IMR-90 (cell line): ENCODE measurements at regions not wholly inside any gene's neighbourhood (a gene's known extent, or its start where the extent isn't known, plus 50 kb on each side); places are given as distances from the start of the nearest gene placed in this dataset.

Experiments used
- ATAC-seq: fragments of 200-7000 bp; cut with Tn5 transposase; 2 replicates; pipeline ENCODE4 v1.9.1; 2020; ENCODE audit warnings: low read depth, mild to moderate bottlenecking, moderate library complexity
- BruUV-seq: library from RNA; stranded (reverse); fragments of 400-500 nt; replicated peaks from 2 replicates; lab custom pipeline; 2021; lab: Mats Ljungman, UMichigan
- CTCF ChIA-PET: fragments of 300-600 bp; formaldehyde crosslinking; extraction: SDS; loops from one replicate; lab custom pipeline; 2021; ENCODE audit warnings: antibody characterized with exemption; lab: Yijun Ruan, JAX
- POLR2A ChIA-PET: fragments of 300-600 bp; sonication (Branson Sonifier 250); formaldehyde crosslinking; loops from one replicate; lab custom pipeline; 2022; ENCODE audit warnings: antibody characterized with exemption; ENCODE audit not compliant: unreplicated experiment; lab: Charles Lee
- DNase-seq: peaks from one replicate; pipeline ENCODE4 v3.0.0; 2013
- H2AFZ ChIP-seq: replicated peaks from 2 replicates; pipeline ENCODE3; 2013; ENCODE audit warnings: low read length, mild to moderate bottlenecking; ENCODE audit not compliant: poor library complexity
- H2AK5ac ChIP-seq: 2 replicates; pipeline ENCODE4 v1.6.1; 2013; ENCODE audit warnings: low read depth, low read length, inconsistent platforms
- H2AK9ac ChIP-seq: replicated peaks from 2 replicates; pipeline ENCODE3; 2013; ENCODE audit warnings: mild to moderate bottlenecking, low read depth, low read length, moderate library complexity; ENCODE audit not compliant: poor library complexity
- H2BK120ac ChIP-seq: 2 replicates; pipeline ENCODE4 v1.6.1; 2013; ENCODE audit warnings: low read depth, low read length, inconsistent platforms
- H2BK15ac ChIP-seq: 3 replicates; pipeline ENCODE4 v1.6.1; 2013; ENCODE audit warnings: low read depth, low read length, inconsistent platforms
- H2BK20ac ChIP-seq: 2 replicates; pipeline ENCODE4 v1.6.1; 2013; ENCODE audit warnings: low read depth, mild to moderate bottlenecking, inconsistent platforms, low read length, moderate library complexity
- H2BK5ac ChIP-seq: 2 replicates; pipeline ENCODE4 v1.6.1; 2013; ENCODE audit warnings: mild to moderate bottlenecking, low read depth, low read length, inconsistent platforms; ENCODE audit not compliant: poor library complexity, severe bottlenecking
- H3K14ac ChIP-seq: replicated peaks from 2 replicates; pipeline ENCODE4 v1.6.1; 2013; ENCODE audit warnings: low read depth, low read length, inconsistent platforms
- H3K18ac ChIP-seq: 2 replicates; pipeline ENCODE4 v1.6.1; 2013; ENCODE audit warnings: low read depth, low read length, control low read depth
- H3K23ac ChIP-seq: 2 replicates; pipeline ENCODE4 v1.6.1; 2013; ENCODE audit warnings: low read depth, low read length, inconsistent platforms
- H3K27ac ChIP-seq: 2 replicates; pipeline ENCODE4 v1.5.1; 2013; ENCODE audit warnings: mild to moderate bottlenecking, control low read depth, low read length; ENCODE audit not compliant: insufficient read depth
- H3K27me3 ChIP-seq: 2 replicates; pipeline ENCODE4 v1.6.1; 2013; ENCODE audit warnings: low read length; ENCODE audit not compliant: control insufficient read depth, insufficient read depth
- H3K36me3 ChIP-seq: 2 replicates; pipeline ENCODE4 v1.6.1; 2013; ENCODE audit warnings: low read length, mixed read lengths; ENCODE audit not compliant: control insufficient read depth, insufficient read depth
- H3K4ac ChIP-seq: 2 replicates; pipeline ENCODE4 v1.6.1; 2013; ENCODE audit warnings: low read depth, low read length, inconsistent platforms
- H3K4me1 ChIP-seq: 2 replicates; pipeline ENCODE4 v1.6.1; 2013; ENCODE audit warnings: low read length, mixed read lengths; ENCODE audit not compliant: control insufficient read depth, insufficient read depth
- H3K4me2 ChIP-seq: 2 replicates; pipeline ENCODE4 v1.6.1; 2013; ENCODE audit warnings: low read depth, mild to moderate bottlenecking, control low read depth, low read length, moderate library complexity
- H3K4me3 ChIP-seq: 2 replicates; pipeline ENCODE4 v1.5.1; 2013; ENCODE audit warnings: low read depth, mild to moderate bottlenecking, control low read depth, low read length, moderate library complexity; ENCODE audit not compliant: insufficient read depth
- H3K56ac ChIP-seq: 2 replicates; pipeline ENCODE4 v1.6.1; 2013; ENCODE audit warnings: low read length, inconsistent platforms; ENCODE audit not compliant: insufficient read depth; ENCODE audit errors: extremely low read depth
- H3K79me1 ChIP-seq, 2 experiments: 2 replicates each; pipeline ENCODE4 v1.6.1; 2013; ENCODE audit warnings: low read length in 2 of 2, inconsistent platforms in 1 of 2, low read depth in 1 of 2
- H3K9ac ChIP-seq: 2 replicates; pipeline ENCODE4 v1.6.1; 2013; ENCODE audit warnings: low read depth, low read length, control low read depth
- H3K9me1 ChIP-seq: 2 replicates; pipeline ENCODE4 v1.6.1; 2013; ENCODE audit warnings: low read length, inconsistent platforms; ENCODE audit not compliant: insufficient read depth
- H3K9me3 ChIP-seq: 2 replicates; pipeline ENCODE4 v1.6.1; 2013; ENCODE audit warnings: low read length; ENCODE audit not compliant: control insufficient read depth, insufficient read depth
- H4K20me1 ChIP-seq: 2 replicates; pipeline ENCODE4 v1.6.1; 2013; ENCODE audit warnings: low read length, inconsistent platforms; ENCODE audit not compliant: insufficient read depth
- H4K5ac ChIP-seq: 2 replicates; pipeline ENCODE4 v1.6.1; 2013; ENCODE audit warnings: mild to moderate bottlenecking, low read depth, low read length, control low read depth
- H4K8ac ChIP-seq, 2 experiments: 2 replicates each; pipeline ENCODE4 v1.6.1; 2013; ENCODE audit warnings: low read depth in 2 of 2, low read length in 2 of 2, control low read depth in 1 of 2, inconsistent platforms in 1 of 2
- H4K91ac ChIP-seq: 2 replicates; pipeline ENCODE4 v1.6.1; 2013; ENCODE audit warnings: low read depth, low read length, inconsistent platforms; ENCODE audit not compliant: insufficient read depth
- BHLHE40 ChIP-seq: fragments of 150-350 bp; IDR thresholded peaks from 2 replicates; pipeline ENCODE4 v1.6.1; 2016; ENCODE audit warnings: mild to moderate bottlenecking, low read depth, low read length
- CTCF ChIP-seq: conservative IDR thresholded peaks from 2 replicates; pipeline ENCODE4 v1.5.1; 2012; ENCODE audit warnings: mild to moderate bottlenecking, low read depth, low read length, improper control_type of control experiment
- ELK1 ChIP-seq: fragments of 150-350 bp; IDR thresholded peaks from 2 replicates; pipeline ENCODE4 v1.6.1; 2016; ENCODE audit warnings: low read depth, mild to moderate bottlenecking, low read length, moderate library complexity, borderline replicate concordance
- FOS ChIP-seq: fragments of 150-350 bp; IDR thresholded peaks from 2 replicates; pipeline ENCODE4 v1.6.1; 2016; ENCODE audit warnings: low read depth, low read length
- NFE2L2 ChIP-seq: fragments of 150-350 bp; IDR thresholded peaks from 2 replicates; pipeline ENCODE4 v1.6.1; 2016; ENCODE audit warnings: low read depth, mild to moderate bottlenecking, low read length
- POLR2A ChIP-seq: IDR thresholded peaks from 2 replicates; pipeline ENCODE4 v1.6.1; 2012; ENCODE audit warnings: mild to moderate bottlenecking, low read depth, low read length
- RCOR1 ChIP-seq: IDR thresholded peaks from 2 replicates; pipeline ENCODE4 v1.6.1; 2012; ENCODE audit warnings: mild to moderate bottlenecking, low read length, improper control_type of control experiment; ENCODE audit not compliant: insufficient replicate concordance
- SMC3 ChIP-seq: fragments of 150-350 bp; IDR thresholded peaks from 2 replicates; pipeline ENCODE4 v1.6.1; 2016; ENCODE audit warnings: low read depth, mild to moderate bottlenecking, antibody characterized with exemption, low read length, moderate library complexity
- WGBS, 2 experiments: methylation state at CpG; one replicate each; pipeline versions ENCODE4 v1.1.5 to v1.1.7; 2013; ENCODE audit warnings: missing lambda C conversion rate in 2 of 2; ENCODE audit not compliant: insufficient read length in 1 of 2; ENCODE audit errors: extremely low coverage in 2 of 2; 5-methylcytosine and 5-hydroxymethylcytosine counted together
- dilution Hi-C: fragments of 300-500 bp; cut with HindIII; formaldehyde crosslinking; loops from one replicate; pipeline ENCODE4 v1.14.3; 2018; ENCODE audit warnings: low sequenced_read_pairs; ENCODE audit not compliant: unreplicated experiment
- in situ Hi-C: fragments of 300-500 bp; cut with MboI; formaldehyde crosslinking; loops from 3 replicates; pipeline ENCODE4 v1.14.3; 2019; ENCODE audit warnings: low sequenced_read_pairs, inconsistent platforms, mixed read lengths
- intact Hi-C: fragments of 100-400 bp; cut with micrococcal nuclease; formaldehyde crosslinking; loops from 2 replicates; pipeline ENCODE4 v1.10.0; 2022

GRCh38 chr14:53743371-53743770 lies 213.3 kb downstream of the BMP4 start:
- Histone ChIP-seq H3K27me3 (no peaks in the 10 kb centered on the region; the same call in 1 of the 2 replicates), H2AK9ac (no peak overlapping the region), H3K36me3 (no peaks in the 10 kb centered on the region), H3K27ac (no peak overlapping the region), H3K4me2 (no peak overlapping the region), H2AFZ (no peak overlapping the region), H2BK5ac (no peak overlapping the region), H3K4ac (no peak overlapping the region), H3K23ac (no peak overlapping the region), H4K8ac (no peak overlapping the region), H2BK15ac (no peak overlapping the region), H3K9me3 (no peaks in the 10 kb centered on the region), H3K4me3 (no peak overlapping the region), H3K18ac (no peak overlapping the region; the same call in 1 of the 2 replicates), H4K20me1 (no peaks in the 10 kb centered on the region), H2BK120ac (no peak overlapping the region), H4K91ac (no peak overlapping the region), H3K56ac (no peak overlapping the region), H2BK20ac (no peak overlapping the region), H2AK5ac (no peak overlapping the region), H3K14ac (no peak overlapping the region), H3K4me1 (peaks cover 4% of the 10 kb centered on the region; the same call in 1 of the 2 replicates), H4K5ac (no peak overlapping the region), H3K79me1 (no peaks in the 10 kb centered on the region), H3K9me1 (no peaks in the 10 kb centered on the region), H3K9ac (no peak overlapping the region)
- intact Hi-C loops (no loop called here), dilution Hi-C loops (no loop called here), in situ Hi-C loops (no loop called here)
- ChIA-PET POLR2A (no interaction called here), CTCF (no interaction called here)
- 33% methylated on average over 1 of the region's 5 CpGs; no CpG with 5 or more reads in 1 of the 2 experiments for WGBS, 2 experiments
- DNase-seq (no peak), ATAC-seq (no peak)
- no peak for TF ChIP-seq RCOR1
- no peak for TF ChIP-seq SMC3
- no peak for TF ChIP-seq POLR2A
- TF ChIP-seq BHLHE40, result no peak
- no peak for TF ChIP-seq FOS
- TF ChIP-seq CTCF, result no peak
- no peak for TF ChIP-seq NFE2L2
- no peak for TF ChIP-seq ELK1
- no TSS peak for BruUV-seq
